Activated CD4-positive, alpha-beta memory T cell treated with anti-CD3 and anti-CD28 coated beads, Interleukin-2, amount 10 ng/mL, durations not matched to agents 7 days and 5 days (primary cell): ENCODE measurements at regions not wholly inside any gene's neighbourhood (a gene's known extent, or its start where the extent isn't known, plus 50 kb on each side); places are given as distances from the start of the nearest gene placed in this dataset.
"Not testable (repeated sequence)": the region's sequence is repeated elsewhere in the genome, so short reads cannot be mapped to it uniquely, and the experiment has no call there.

Experiments
- CTCF ChIA-PET: fragments of 350-600 bp; sonication (Branson Sonifier 250); formaldehyde crosslinking; loops from one replicate; lab custom pipeline; 2021; ENCODE audit warnings: antibody characterized with exemption, inconsistent platforms; lab: Charles Lee
- POLR2A ChIA-PET: fragments of 350-600 bp; sonication (Branson Sonifier 250); formaldehyde crosslinking; loops from one replicate; lab custom pipeline; 2021; ENCODE audit warnings: antibody characterized with exemption; lab: Charles Lee
- DNase-seq: peaks from one replicate; pipeline ENCODE4 v3.0.0-alpha.2; 2020
- H3K27ac Mint-ChIP-seq: one replicate; pipeline ENCODE4 v1.8.0; 2021; ENCODE audit warnings: mild to moderate bottlenecking, mixed read lengths
- H3K27me3 Mint-ChIP-seq: one replicate; pipeline ENCODE4 v1.8.0; 2021; ENCODE audit warnings: mixed read lengths
- H3K36me3 Mint-ChIP-seq: one replicate; pipeline ENCODE4 v1.8.0; 2021; ENCODE audit warnings: low read depth, mixed read lengths
- H3K4me1 Mint-ChIP-seq: one replicate; pipeline ENCODE4 v1.8.0; 2021; ENCODE audit warnings: mixed read lengths
- H3K4me3 Mint-ChIP-seq: one replicate; pipeline ENCODE4 v1.8.0; 2021; ENCODE audit warnings: mild to moderate bottlenecking, mixed read lengths
- H3K9me3 Mint-ChIP-seq: one replicate; pipeline ENCODE4 v1.8.0; 2021; ENCODE audit warnings: mixed read lengths

- POLR2A ChIA-PET = no interaction called here
- DNase-seq = no peak
- CTCF ChIA-PET = no interaction called here
- H3K9me3 Mint-ChIP-seq = no peaks in the 10 kb centered on the region
- H3K27me3 Mint-ChIP-seq = peaks cover 3% of the 10 kb centered on the region
- H3K27ac Mint-ChIP-seq = no peak overlapping the region
- H3K4me1 Mint-ChIP-seq = no peaks in the 10 kb centered on the region
- H3K4me3 Mint-ChIP-seq = no peak overlapping the region
- H3K36me3 Mint-ChIP-seq = no peaks in the 10 kb centered on the region
Measured at GRCh38 chr6:6984585-6985366, 123.0 kb upstream of the RREB1 start.

- no peaks in the 10 kb centered on the region for H3K36me3 Mint-ChIP-seq
- no peaks in the 10 kb centered on the region for H3K4me1 Mint-ChIP-seq
- no peak overlapping the region for H3K4me3 Mint-ChIP-seq
- POLR2A ChIA-PET = no interaction called here
- H3K27ac Mint-ChIP-seq = no peak overlapping the region
- CTCF ChIA-PET = no interaction called here
- no peak for DNase-seq
- H3K27me3 Mint-ChIP-seq = peaks cover 3% of the 10 kb centered on the region
- no peaks in the 10 kb centered on the region for H3K9me3 Mint-ChIP-seq
Measured at GRCh38 chr6:6986344-6986743, 121.4 kb upstream of the RREB1 start.

GRCh38 chr6:6987749-6988148 lies 120.0 kb upstream of the RREB1 start:
- POLR2A ChIA-PET = no interaction called here
- H3K4me3 Mint-ChIP-seq = no peak overlapping the region
- DNase-seq = no peak
- H3K9me3 Mint-ChIP-seq = no peaks in the 10 kb centered on the region
- CTCF ChIA-PET = no interaction called here
- H3K4me1 Mint-ChIP-seq = no peaks in the 10 kb centered on the region
- H3K27ac Mint-ChIP-seq = no peak overlapping the region
- no peaks in the 10 kb centered on the region for H3K36me3 Mint-ChIP-seq
- peaks cover 2% of the 10 kb centered on the region for H3K27me3 Mint-ChIP-seq

- CTCF ChIA-PET, POLR2A ChIA-PET, H3K4me1 Mint-ChIP-seq, H3K9me3 Mint-ChIP-seq, H3K4me3 Mint-ChIP-seq, H3K36me3 Mint-ChIP-seq, DNase-seq, H3K27me3 Mint-ChIP-seq, H3K27ac Mint-ChIP-seq: not testable (repeated sequence)
Measured at GRCh38 chr6:6990059-6990458, 117.7 kb upstream of the RREB1 start.

GRCh38 chr6:6993503-6994237 lies 114.1 kb upstream of the RREB1 start:
- CTCF ChIA-PET = interaction anchor here (0.7 kb wide), 1 partner anchor 86 kb away, joined by 3 read pairs; no protein-coding TSS in a partner anchor
- Mint-ChIP-seq H3K4me1 (no peaks in the 10 kb centered on the region), H3K9me3 (no peaks in the 10 kb centered on the region), H3K27me3 (peaks cover 11% of the 10 kb centered on the region), H3K36me3 (no peaks in the 10 kb centered on the region), H3K27ac (no peak overlapping the region), H3K4me3 (no peak overlapping the region)
- POLR2A ChIA-PET = no interaction called here
- no peak for DNase-seq

GRCh38 chr6:6994796-6995195 lies 113.0 kb upstream of the RREB1 start:
- Mint-ChIP-seq H3K4me3 (no peak overlapping the region), H3K9me3 (no peaks in the 10 kb centered on the region), H3K27me3 (peaks cover 12% of the 10 kb centered on the region), H3K4me1 (no peaks in the 10 kb centered on the region), H3K36me3 (no peaks in the 10 kb centered on the region), H3K27ac (no peak overlapping the region)
- no peak for DNase-seq
- POLR2A ChIA-PET = no interaction called here
- CTCF ChIA-PET = no interaction called here

- POLR2A ChIA-PET = no interaction called here
- no peak for DNase-seq
- H3K27me3 Mint-ChIP-seq = peaks cover 12% of the 10 kb centered on the region
- no peak overlapping the region for H3K27ac Mint-ChIP-seq
- no peak overlapping the region for H3K4me3 Mint-ChIP-seq
- H3K9me3 Mint-ChIP-seq = no peaks in the 10 kb centered on the region
- CTCF ChIA-PET = interaction anchor here (0.5 kb wide), 1 partner anchor 297 kb away, joined by 3 read pairs; no protein-coding TSS in a partner anchor
- H3K36me3 Mint-ChIP-seq = no peaks in the 10 kb centered on the region
- H3K4me1 Mint-ChIP-seq = no peaks in the 10 kb centered on the region
Measured at GRCh38 chr6:6995328-6995727, 112.4 kb upstream of the RREB1 start.

- Mint-ChIP-seq H3K36me3 (no peaks in the 10 kb centered on the region), H3K27me3 (peaks cover 12% of the 10 kb centered on the region), H3K4me1 (no peaks in the 10 kb centered on the region), H3K27ac (no peak overlapping the region), H3K4me3 (no peak overlapping the region), H3K9me3 (no peaks in the 10 kb centered on the region)
- no peak for DNase-seq
- ChIA-PET POLR2A (no interaction called here), CTCF (no interaction called here)
Measured at GRCh38 chr6:6996124-6996523, 111.6 kb upstream of the RREB1 start.

- H3K4me1 Mint-ChIP-seq = no peaks in the 10 kb centered on the region
- POLR2A ChIA-PET = no interaction called here
Measured at GRCh38 chr6:6997263-6998193, 110.2 kb upstream of the RREB1 start.

GRCh38 chr6:6998194-6998569 lies 109.6 kb upstream of the RREB1 start:
- H3K9me3 Mint-ChIP-seq = no peaks in the 10 kb centered on the region
- H3K27me3 Mint-ChIP-seq = peaks cover 12% of the 10 kb centered on the region
- no peak for DNase-seq
- ChIA-PET POLR2A (no interaction called here), CTCF (no interaction called here)
- H3K4me1 Mint-ChIP-seq = no peaks in the 10 kb centered on the region
- no peak overlapping the region for H3K4me3 Mint-ChIP-seq
- no peak overlapping the region for H3K27ac Mint-ChIP-seq
- H3K36me3 Mint-ChIP-seq = no peaks in the 10 kb centered on the region

More at GRCh38 chr6:6997263-6998193, 110.2 kb upstream of the RREB1 start:
- Mint-ChIP-seq H3K27ac (no peak overlapping the region), H3K9me3 (no peaks in the 10 kb centered on the region), H3K27me3 (peaks cover 12% of the 10 kb centered on the region), H3K4me3 (no peak overlapping the region), H3K36me3 (no peaks in the 10 kb centered on the region)
- CTCF ChIA-PET = no interaction called here
- DNase-seq = no peak

GRCh38 chr6:7000825-7001777 lies 106.7 kb upstream of the RREB1 start:
- ChIA-PET POLR2A (no interaction called here), CTCF (no interaction called here)
- Mint-ChIP-seq H3K27ac (no peak overlapping the region), H3K36me3 (no peaks in the 10 kb centered on the region), H3K9me3 (no peaks in the 10 kb centered on the region), H3K4me1 (no peaks in the 10 kb centered on the region), H3K27me3 (peaks cover 10% of the 10 kb centered on the region), H3K4me3 (no peak overlapping the region)
- no peak for DNase-seq

GRCh38 chr6:7003041-7003440 lies 104.7 kb upstream of the RREB1 start:
- ChIA-PET POLR2A (no interaction called here), CTCF (no interaction called here)
- no peaks in the 10 kb centered on the region for H3K4me1 Mint-ChIP-seq
- H3K36me3 Mint-ChIP-seq = no peaks in the 10 kb centered on the region
- peaks cover 8% of the 10 kb centered on the region for H3K27me3 Mint-ChIP-seq
- no peak overlapping the region for H3K4me3 Mint-ChIP-seq
- no peak for DNase-seq
- no peaks in the 10 kb centered on the region for H3K9me3 Mint-ChIP-seq
- H3K27ac Mint-ChIP-seq = no peak overlapping the region
